ENCODE measurements at regions not wholly inside any gene's neighbourhood (a gene's known extent, or its start where the extent isn't known, plus 50 kb on each side); places are given as distances from the start of the nearest gene placed in this dataset.
"Not testable (repeated sequence)": the region's sequence is repeated elsewhere in the genome, so short reads cannot be mapped to it uniquely, and the experiment has no call there.

- WGBS, 2 donors, result 75 to 82% methylated on average over 4 of the region's 4 CpGs
- no peak overlapping the region for H3K4me3 ChIP-seq
- intact Hi-C loops (cut with DNase I), result no loop called here
- TF ChIP-seq, protein P1, sequence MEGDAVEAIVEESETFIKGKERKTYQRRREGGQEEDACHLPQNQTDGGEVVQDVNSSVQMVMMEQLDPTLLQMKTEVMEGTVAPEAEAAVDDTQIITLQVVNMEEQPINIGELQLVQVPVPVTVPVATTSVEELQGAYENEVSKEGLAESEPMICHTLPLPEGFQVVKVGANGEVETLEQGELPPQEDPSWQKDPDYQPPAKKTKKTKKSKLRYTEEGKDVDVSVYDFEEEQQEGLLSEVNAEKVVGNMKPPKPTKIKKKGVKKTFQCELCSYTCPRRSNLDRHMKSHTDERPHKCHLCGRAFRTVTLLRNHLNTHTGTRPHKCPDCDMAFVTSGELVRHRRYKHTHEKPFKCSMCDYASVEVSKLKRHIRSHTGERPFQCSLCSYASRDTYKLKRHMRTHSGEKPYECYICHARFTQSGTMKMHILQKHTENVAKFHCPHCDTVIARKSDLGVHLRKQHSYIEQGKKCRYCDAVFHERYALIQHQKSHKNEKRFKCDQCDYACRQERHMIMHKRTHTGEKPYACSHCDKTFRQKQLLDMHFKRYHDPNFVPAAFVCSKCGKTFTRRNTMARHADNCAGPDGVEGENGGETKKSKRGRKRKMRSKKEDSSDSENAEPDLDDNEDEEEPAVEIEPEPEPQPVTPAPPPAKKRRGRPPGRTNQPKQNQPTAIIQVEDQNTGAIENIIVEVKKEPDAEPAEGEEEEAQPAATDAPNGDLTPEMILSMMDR (IDR thresholded peaks at IDR 0.05), result no peak
- no peak overlapping the region for H3K27ac ChIP-seq
- ATAC-seq (no peak), DNase-seq (no peak)
- H3K9me3 ChIP-seq, result no peaks in the 10 kb centered on the region
- no peaks in the 10 kb centered on the region for H3K36me3 ChIP-seq
- no peaks in the 10 kb centered on the region for H3K4me1 ChIP-seq
- H3K27me3 ChIP-seq, result no peaks in the 10 kb centered on the region
Measured at GRCh38 chr9:30622561-30622960, 1761.9 kb upstream of the ACO1 start.

GRCh38 chr9:30628915-30629567 lies 1755.4 kb upstream of the ACO1 start:
- intact Hi-C loops (cut with DNase I), result no loop called here
- TF ChIP-seq, protein P1 (IDR thresholded peaks at IDR 0.05), result no peak
- no peak for ATAC-seq

DNA sequence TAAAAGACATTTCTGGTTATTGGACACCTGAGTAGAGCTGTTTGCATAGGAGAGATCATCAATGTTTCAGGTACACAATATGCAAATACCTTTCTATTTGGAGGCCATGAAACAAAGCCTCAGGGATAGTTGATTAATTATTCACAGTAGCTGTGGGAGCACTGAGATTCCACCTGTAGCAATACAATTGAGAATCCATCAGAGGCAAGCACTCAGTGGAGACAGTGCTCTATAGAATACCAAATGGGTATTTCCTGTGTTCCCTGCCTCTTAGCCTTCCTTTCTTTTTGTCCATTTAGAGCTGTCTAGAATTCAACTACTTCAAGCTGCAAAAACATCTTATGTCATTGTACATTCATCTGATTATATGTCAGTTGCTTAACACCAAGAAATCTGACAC lies 1754.0 kb upstream of the ACO1 start:
- no peak overlapping the region for H3K4me3 ChIP-seq
- ATAC-seq (no peak), DNase-seq (no peak)
- H3K27me3 ChIP-seq, result no peaks in the 10 kb centered on the region
- TF ChIP-seq, protein P1 (IDR thresholded peaks at IDR 0.05), result no peak
- H3K4me1 ChIP-seq, result no peaks in the 10 kb centered on the region
- no peaks in the 10 kb centered on the region for H3K9me3 ChIP-seq
- H3K27ac ChIP-seq, result no peak overlapping the region
- intact Hi-C loops (cut with DNase I), result no loop called here
- no peaks in the 10 kb centered on the region for H3K36me3 ChIP-seq

More at GRCh38 chr9:30628915-30629567, 1755.4 kb upstream of the ACO1 start:
- H3K9me3 ChIP-seq, result no peaks in the 10 kb centered on the region
- WGBS, 2 donors, result 66 to 72% methylated on average over 2 of the region's 2 CpGs
- H3K36me3 ChIP-seq, result no peaks in the 10 kb centered on the region
- no peak overlapping the region for H3K27ac ChIP-seq
- no peaks in the 10 kb centered on the region for H3K27me3 ChIP-seq
- no peaks in the 10 kb centered on the region for H3K4me1 ChIP-seq
- no peak for DNase-seq
- H3K4me3 ChIP-seq, result no peak overlapping the region

- DNase-seq; H3K27ac ChIP-seq; H3K4me3 ChIP-seq; H3K36me3 ChIP-seq; ATAC-seq; H3K4me1 ChIP-seq; H3K27me3 ChIP-seq; intact Hi-C loops (cut with DNase I): not testable (repeated sequence)
- WGBS, 2 donors, result 84 to 88% methylated on average over 6 of the region's 6 CpGs
- peaks cover 0 to 36% (median 7%) of the 10 kb centered on the region in 11 donors for H3K9me3 ChIP-seq
Measured at GRCh38 chr9:30646639-30647038, 1737.8 kb upstream of the ACO1 start.

DNA sequence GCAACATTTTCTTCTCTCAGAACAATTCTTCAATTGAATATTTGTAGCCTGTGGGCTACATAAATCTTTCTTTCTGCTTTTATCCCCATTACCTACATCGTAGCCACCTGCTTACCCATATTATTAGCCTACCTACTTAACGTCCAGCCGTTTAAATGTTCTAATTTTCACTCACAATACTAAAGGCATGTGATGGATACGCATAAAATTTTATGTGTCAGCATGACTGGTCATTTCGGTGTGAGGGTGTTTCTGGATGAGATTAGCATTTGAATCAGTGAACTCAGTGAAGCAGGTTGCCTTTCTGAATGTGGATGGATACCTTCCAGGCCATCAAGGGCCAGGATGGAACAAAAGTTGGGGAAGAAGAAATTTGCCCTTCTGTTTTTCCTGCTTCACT lies 1722.5 kb upstream of the ACO1 start:
- TF ChIP-seq, protein P1 (IDR thresholded peaks at IDR 0.05), result no peak
- Histone ChIP-seq H3K36me3 (no peaks in the 10 kb centered on the region), H3K9me3 (no peaks in the 10 kb centered on the region), H3K4me3 (no peak overlapping the region), H3K27me3 (no peaks in the 10 kb centered on the region), H3K4me1 (no peaks in the 10 kb centered on the region), H3K27ac (no peak overlapping the region)
- DNase-seq (no peak), ATAC-seq (no peak)
- 79 to 83% methylated on average over 5 of the region's 5 CpGs for WGBS, 2 donors
- intact Hi-C loops (cut with DNase I), result no loop called here
